ENCODE measurements at regions not wholly inside any gene's neighbourhood (a gene's known extent, or its start where the extent isn't known, plus 50 kb on each side); places are given as distances from the start of the nearest gene placed in this dataset.
A peak's percentile ranks its signal among the peaks of the same experiment; 100 is the strongest.

GRCh38 chr4:107562316-107562715 lies 157.7 kb downstream of the PAPSS1 start:
- Histone ChIP-seq H3K4me1 (ENCODE audit: control insufficient read depth, insufficient read depth, low read length) (no peaks in the 10 kb centered on the region), H3K9me3 (ENCODE audit: control insufficient read depth, low read length) (peaks cover 24% of the 10 kb centered on the region), H3K27me3 (replicated peaks; ENCODE audit: control insufficient read depth, insufficient read depth, low read length) (no peaks in the 10 kb centered on the region), H3K9ac (ENCODE audit: low read length) (no peak overlapping the region), H3K4me3 (ENCODE audit: low read length) (no peak overlapping the region), H3K36me3 (ENCODE audit: control insufficient read depth, insufficient read depth, low read length, severe bottlenecking) (no peaks in the 10 kb centered on the region)
- no peak for DNase-seq (ENCODE audit: low read depth)

GRCh38 chr4:107561481-107561880 lies 158.6 kb downstream of the PAPSS1 start:
- H3K36me3 ChIP-seq (ENCODE audit: control insufficient read depth, insufficient read depth, low read length, severe bottlenecking): no peaks in the 10 kb centered on the region
- H3K4me1 ChIP-seq (ENCODE audit: control insufficient read depth, insufficient read depth, low read length): no peaks in the 10 kb centered on the region
- H3K27me3 ChIP-seq (replicated peaks; ENCODE audit: control insufficient read depth, insufficient read depth, low read length): no peaks in the 10 kb centered on the region
- no peak overlapping the region for H3K4me3 ChIP-seq (ENCODE audit: low read length)
- H3K9me3 ChIP-seq (ENCODE audit: control insufficient read depth, low read length): peaks cover 18% of the 10 kb centered on the region
- DNase-seq (ENCODE audit: low read depth): no peak
- no peak overlapping the region for H3K9ac ChIP-seq (ENCODE audit: low read length)

GRCh38 chr4:107559653-107560052 lies 160.4 kb downstream of the PAPSS1 start:
- H3K36me3 ChIP-seq (ENCODE audit: control insufficient read depth, insufficient read depth, low read length, severe bottlenecking): no peaks in the 10 kb centered on the region
- H3K4me3 ChIP-seq (ENCODE audit: low read length): no peak overlapping the region
- no peak overlapping the region for H3K9ac ChIP-seq (ENCODE audit: low read length)
- peaks cover 20% of the 10 kb centered on the region for H3K9me3 ChIP-seq (ENCODE audit: control insufficient read depth, low read length)
- DNase-seq (ENCODE audit: low read depth): no peak
- no peaks in the 10 kb centered on the region for H3K27me3 ChIP-seq (replicated peaks; ENCODE audit: control insufficient read depth, insufficient read depth, low read length)
- H3K4me1 ChIP-seq (ENCODE audit: control insufficient read depth, insufficient read depth, low read length): no peaks in the 10 kb centered on the region

GRCh38 chr4:107552306-107552705 lies 167.7 kb downstream of the PAPSS1 start:
- Histone ChIP-seq H3K4me3 (ENCODE audit: low read length) (no peak overlapping the region), H3K27me3 (replicated peaks; ENCODE audit: control insufficient read depth, insufficient read depth, low read length) (no peaks in the 10 kb centered on the region), H3K9ac (ENCODE audit: low read length) (no peak overlapping the region), H3K9me3 (ENCODE audit: control insufficient read depth, low read length) (peaks cover 15% of the 10 kb centered on the region), H3K36me3 (ENCODE audit: control insufficient read depth, insufficient read depth, low read length, severe bottlenecking) (no peaks in the 10 kb centered on the region), H3K4me1 (ENCODE audit: control insufficient read depth, insufficient read depth, low read length) (no peaks in the 10 kb centered on the region)
- no peak for DNase-seq (ENCODE audit: low read depth)

GRCh38 chr4:107548211-107548905 lies 171.7 kb downstream of the PAPSS1 start:
- H3K9ac ChIP-seq (ENCODE audit: low read length): no peak overlapping the region
- H3K4me1 ChIP-seq (ENCODE audit: control insufficient read depth, insufficient read depth, low read length): no peaks in the 10 kb centered on the region
- no peaks in the 10 kb centered on the region for H3K36me3 ChIP-seq (ENCODE audit: control insufficient read depth, insufficient read depth, low read length, severe bottlenecking)
- H3K4me3 ChIP-seq (ENCODE audit: low read length): no peak overlapping the region
- peaks cover 2% of the 10 kb centered on the region for H3K9me3 ChIP-seq (ENCODE audit: control insufficient read depth, low read length)
- DNase-seq (ENCODE audit: low read depth): peak; percentile 34
- H3K27me3 ChIP-seq (replicated peaks; ENCODE audit: control insufficient read depth, insufficient read depth, low read length): no peaks in the 10 kb centered on the region

GRCh38 chr4:107546638-107547037 lies 173.4 kb downstream of the PAPSS1 start:
- no peaks in the 10 kb centered on the region for H3K4me1 ChIP-seq (ENCODE audit: control insufficient read depth, insufficient read depth, low read length)
- no peak for DNase-seq (ENCODE audit: low read depth)
- H3K27me3 ChIP-seq (replicated peaks; ENCODE audit: control insufficient read depth, insufficient read depth, low read length): no peaks in the 10 kb centered on the region
- H3K9me3 ChIP-seq (ENCODE audit: control insufficient read depth, low read length): no peaks in the 10 kb centered on the region
- H3K36me3 ChIP-seq (ENCODE audit: control insufficient read depth, insufficient read depth, low read length, severe bottlenecking): no peaks in the 10 kb centered on the region
- H3K4me3 ChIP-seq (ENCODE audit: low read length): no peak overlapping the region
- H3K9ac ChIP-seq (ENCODE audit: low read length): no peak overlapping the region

GRCh38 chr4:107541511-107541910 lies 178.5 kb downstream of the PAPSS1 start:
- H3K9ac ChIP-seq (ENCODE audit: low read length): no peak overlapping the region
- no peaks in the 10 kb centered on the region for H3K4me1 ChIP-seq (ENCODE audit: control insufficient read depth, insufficient read depth, low read length)
- H3K36me3 ChIP-seq (ENCODE audit: control insufficient read depth, insufficient read depth, low read length, severe bottlenecking): no peaks in the 10 kb centered on the region
- no peaks in the 10 kb centered on the region for H3K9me3 ChIP-seq (ENCODE audit: control insufficient read depth, low read length)
- DNase-seq (ENCODE audit: low read depth): no peak
- H3K4me3 ChIP-seq (ENCODE audit: low read length): no peak overlapping the region
- H3K27me3 ChIP-seq (replicated peaks; ENCODE audit: control insufficient read depth, insufficient read depth, low read length): no peaks in the 10 kb centered on the region

- H3K9me3 ChIP-seq (ENCODE audit: control insufficient read depth, low read length): peaks cover 5% of the 10 kb centered on the region
- no peak for DNase-seq (ENCODE audit: low read depth)
- H3K9ac ChIP-seq (ENCODE audit: low read length): no peak overlapping the region
- no peaks in the 10 kb centered on the region for H3K36me3 ChIP-seq (ENCODE audit: control insufficient read depth, insufficient read depth, low read length, severe bottlenecking)
- H3K4me1 ChIP-seq (ENCODE audit: control insufficient read depth, insufficient read depth, low read length): no peaks in the 10 kb centered on the region
- no peaks in the 10 kb centered on the region for H3K27me3 ChIP-seq (replicated peaks; ENCODE audit: control insufficient read depth, insufficient read depth, low read length)
- H3K4me3 ChIP-seq (ENCODE audit: low read length): no peak overlapping the region
Measured at GRCh38 chr4:107531927-107532326, 188.1 kb downstream of the PAPSS1 start.

- H3K36me3 ChIP-seq (ENCODE audit: control insufficient read depth, insufficient read depth, low read length, severe bottlenecking): no peaks in the 10 kb centered on the region
- no peak overlapping the region for H3K4me3 ChIP-seq (ENCODE audit: low read length)
- DNase-seq (ENCODE audit: low read depth): no peak
Measured at GRCh38 chr4:107520368-107520767, 199.7 kb downstream of the PAPSS1 start.

GRCh38 chr4:107519053-107519452 lies 201.0 kb downstream of the PAPSS1 start:
- no peaks in the 10 kb centered on the region for H3K36me3 ChIP-seq (ENCODE audit: control insufficient read depth, insufficient read depth, low read length, severe bottlenecking)
- peak; percentile 84 for DNase-seq (ENCODE audit: low read depth)
- no peak overlapping the region for H3K4me3 ChIP-seq (ENCODE audit: low read length)
- no peaks in the 10 kb centered on the region for H3K27me3 ChIP-seq (replicated peaks; ENCODE audit: control insufficient read depth, insufficient read depth, low read length)
- no peak overlapping the region for H3K9ac ChIP-seq (ENCODE audit: low read length)
- H3K9me3 ChIP-seq (ENCODE audit: control insufficient read depth, low read length): no peaks in the 10 kb centered on the region
- H3K4me1 ChIP-seq (ENCODE audit: control insufficient read depth, insufficient read depth, low read length): no peaks in the 10 kb centered on the region

More at GRCh38 chr4:107520368-107520767, 199.7 kb downstream of the PAPSS1 start:
- Histone ChIP-seq H3K9me3 (ENCODE audit: control insufficient read depth, low read length) (no peaks in the 10 kb centered on the region), H3K4me1 (ENCODE audit: control insufficient read depth, insufficient read depth, low read length) (no peaks in the 10 kb centered on the region), H3K27me3 (replicated peaks; ENCODE audit: control insufficient read depth, insufficient read depth, low read length) (no peaks in the 10 kb centered on the region), H3K9ac (ENCODE audit: low read length) (no peak overlapping the region)

- no peaks in the 10 kb centered on the region for H3K9me3 ChIP-seq (ENCODE audit: control insufficient read depth, low read length)
- DNase-seq (ENCODE audit: low read depth): no peak
- H3K4me1 ChIP-seq (ENCODE audit: control insufficient read depth, insufficient read depth, low read length): no peaks in the 10 kb centered on the region
- H3K9ac ChIP-seq (ENCODE audit: low read length): no peak overlapping the region
- no peaks in the 10 kb centered on the region for H3K27me3 ChIP-seq (replicated peaks; ENCODE audit: control insufficient read depth, insufficient read depth, low read length)
- H3K36me3 ChIP-seq (ENCODE audit: control insufficient read depth, insufficient read depth, low read length, severe bottlenecking): no peaks in the 10 kb centered on the region
- no peak overlapping the region for H3K4me3 ChIP-seq (ENCODE audit: low read length)
Measured at GRCh38 chr4:107518076-107518475, 202.0 kb downstream of the PAPSS1 start.

- Histone ChIP-seq H3K36me3 (ENCODE audit: control insufficient read depth, insufficient read depth, low read length, severe bottlenecking) (no peaks in the 10 kb centered on the region), H3K9me3 (ENCODE audit: control insufficient read depth, low read length) (no peaks in the 10 kb centered on the region), H3K4me1 (ENCODE audit: control insufficient read depth, insufficient read depth, low read length) (no peaks in the 10 kb centered on the region), H3K4me3 (ENCODE audit: low read length) (no peak overlapping the region), H3K9ac (ENCODE audit: low read length) (no peak overlapping the region), H3K27me3 (replicated peaks; ENCODE audit: control insufficient read depth, insufficient read depth, low read length) (no peaks in the 10 kb centered on the region)
- peak; percentile 5 for DNase-seq (ENCODE audit: low read depth)
Measured at GRCh38 chr4:107512549-107512948, 207.5 kb downstream of the PAPSS1 start.
